Trophoblast cell (in vitro differentiated cells and primary cell): ENCODE measurements at regions not wholly inside any gene's neighbourhood (a gene's known extent, or its start where the extent isn't known, plus 50 kb on each side); places are given as distances from the start of the nearest gene placed in this dataset.

ENCODE experiments used
- DNase-seq, 2 donors: peaks; one replicate each; pipeline ENCODE4 v3.0.0-alpha.2; 2016
- H2AFZ ChIP-seq: 2 replicates; pipeline ENCODE4 v1.6.1; 2013; ENCODE audit warnings: low read length, moderate library complexity, mild to moderate bottlenecking; ENCODE audit not compliant: insufficient read depth, poor library complexity
- H2AK5ac ChIP-seq: 2 replicates; pipeline ENCODE4 v1.6.1; 2013; ENCODE audit warnings: mild to moderate bottlenecking, low read length
- H2BK120ac ChIP-seq: 2 replicates; pipeline ENCODE4 v1.6.1; 2013; ENCODE audit warnings: low read length, mild to moderate bottlenecking, moderate library complexity; ENCODE audit not compliant: insufficient read depth, poor library complexity
- H2BK12ac ChIP-seq: 2 replicates; pipeline ENCODE4 v1.6.1; 2013; ENCODE audit warnings: mild to moderate bottlenecking, low read length, moderate library complexity
- H2BK5ac ChIP-seq: 2 replicates; pipeline ENCODE4 v1.6.1; 2013; ENCODE audit warnings: low read length, low read depth, moderate library complexity, mild to moderate bottlenecking; ENCODE audit not compliant: poor library complexity
- H3K14ac ChIP-seq: 2 replicates; pipeline ENCODE4 v1.6.1; 2013; ENCODE audit warnings: mild to moderate bottlenecking, low read length
- H3K18ac ChIP-seq: 2 replicates; pipeline ENCODE4 v1.6.1; 2013; ENCODE audit warnings: mild to moderate bottlenecking, low read length
- H3K23ac ChIP-seq: 2 replicates; pipeline ENCODE4 v1.6.1; 2013; ENCODE audit warnings: low read length
- H3K27ac ChIP-seq: 2 replicates; pipeline ENCODE4 v1.5.1; 2013; ENCODE audit warnings: low read depth, mild to moderate bottlenecking, inconsistent platforms, low read length, moderate library complexity
- H3K27me3 ChIP-seq: 2 replicates; pipeline ENCODE4 v1.6.1; 2013; ENCODE audit warnings: inconsistent platforms, mild to moderate bottlenecking, low read length, moderate library complexity; ENCODE audit not compliant: insufficient read depth
- H3K36me3 ChIP-seq, 2 experiments: 1 replicate in 1 of 2; 2 replicates in 1 of 2; pipeline ENCODE4 v1.6.1; 2013; ENCODE audit warnings: low read length in 2 of 2, mild to moderate bottlenecking in 2 of 2, moderate library complexity in 1 of 2; ENCODE audit not compliant: insufficient read depth in 2 of 2, control insufficient read depth in 1 of 2
- H3K4ac ChIP-seq: 2 replicates; pipeline ENCODE4 v1.6.1; 2013; ENCODE audit warnings: low read depth, mild to moderate bottlenecking, low read length, moderate library complexity
- H3K4me1 ChIP-seq, 2 experiments: 1 replicate in 1 of 2; 2 replicates in 1 of 2; pipeline ENCODE4 v1.6.1; 2013; ENCODE audit warnings: low read length in 2 of 2, mild to moderate bottlenecking in 2 of 2, moderate library complexity in 1 of 2; ENCODE audit not compliant: insufficient read depth in 2 of 2, control insufficient read depth in 1 of 2
- H3K4me2 ChIP-seq: 2 replicates; pipeline ENCODE4 v1.6.1; 2013; ENCODE audit warnings: inconsistent platforms, mild to moderate bottlenecking, low read length, moderate library complexity
- H3K4me3 ChIP-seq: 2 replicates; pipeline ENCODE4 v1.5.1; 2013; ENCODE audit warnings: mild to moderate bottlenecking, low read depth, low read length, inconsistent platforms
- H3K79me1 ChIP-seq: one replicate; pipeline ENCODE4 v1.6.1; 2013; ENCODE audit warnings: low read length
- H3K79me2 ChIP-seq: 2 replicates; pipeline ENCODE4 v1.6.1; 2013; ENCODE audit warnings: low read length, mild to moderate bottlenecking; ENCODE audit not compliant: control insufficient read depth, insufficient read depth, poor library complexity
- H3K9ac ChIP-seq: 2 replicates; pipeline ENCODE4 v1.6.1; 2013; ENCODE audit warnings: mild to moderate bottlenecking, low read length
- H3K9me3 ChIP-seq: 2 replicates; pipeline ENCODE4 v1.6.1; 2013; ENCODE audit warnings: low read depth, mild to moderate bottlenecking, control low read depth, inconsistent platforms, low read length; ENCODE audit not compliant: insufficient read depth
- H4K12ac ChIP-seq: 2 replicates; pipeline ENCODE4 v1.6.1; 2013; ENCODE audit warnings: low read depth, mild to moderate bottlenecking, low read length, moderate library complexity
- H4K8ac ChIP-seq: 2 replicates; pipeline ENCODE4 v1.6.1; 2013; ENCODE audit warnings: low read depth, mild to moderate bottlenecking, low read length, moderate library complexity
- H4K91ac ChIP-seq: one replicate; pipeline ENCODE4 v1.6.1; 2013; ENCODE audit warnings: low read depth, mild to moderate bottlenecking, low read length, moderate library complexity
- WGBS: extraction: QIAGEN DNeasy Blood & Tissue Kit; methylation state at CpG from one replicate; pipeline ENCODE4 v1.1.7; 2013; ENCODE audit warnings: missing lambda C conversion rate; ENCODE audit not compliant: insufficient read length, insufficient coverage; ENCODE audit errors: extremely low coverage; 5-methylcytosine and 5-hydroxymethylcytosine counted together

DNA sequence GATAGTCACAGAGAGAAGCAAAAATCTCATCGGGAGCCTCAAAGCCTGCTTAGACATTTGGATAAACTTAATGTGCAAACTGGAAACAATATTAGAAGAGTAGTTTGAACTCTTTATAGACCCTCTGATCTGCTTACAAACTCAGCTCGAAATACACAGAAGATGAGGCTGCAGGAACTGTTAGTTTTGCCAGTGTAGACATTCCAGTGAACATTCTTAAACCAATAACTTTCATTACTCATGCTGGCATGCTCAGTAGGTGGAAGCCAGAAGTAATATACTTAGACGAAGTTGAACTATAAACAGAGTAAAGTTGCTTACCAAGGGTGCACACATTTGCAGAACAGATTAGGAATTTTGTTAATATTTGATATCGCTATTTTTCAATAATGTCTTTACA, 303.5 kb downstream of the ANKRD50 start:
- H3K4me3 ChIP-seq, result no peak overlapping the region
- H3K27me3 ChIP-seq, result no peaks in the 10 kb centered on the region
- DNase-seq, result peak in 1 of 2 donors; percentile 53
- H2BK5ac ChIP-seq, result no peak overlapping the region
- no peak overlapping the region for H3K23ac ChIP-seq
- H2AFZ ChIP-seq, result no peak overlapping the region
- no peak overlapping the region for H3K18ac ChIP-seq
- no peak overlapping the region for H2BK120ac ChIP-seq
- H3K79me2 ChIP-seq, result no peaks in the 10 kb centered on the region
- H2AK5ac ChIP-seq, result no peak overlapping the region
- H3K4me2 ChIP-seq, result no peak overlapping the region
- H3K4me1 ChIP-seq, result no peaks in the 10 kb centered on the region
- no peak overlapping the region for H2BK12ac ChIP-seq
- H3K36me3 ChIP-seq, result no peaks in the 10 kb centered on the region
- H4K8ac ChIP-seq, result no peak overlapping the region
- H3K14ac ChIP-seq, result no peak overlapping the region
- H3K79me1 ChIP-seq, result no peaks in the 10 kb centered on the region
- H3K9me3 ChIP-seq, result no peaks in the 10 kb centered on the region
- no peak overlapping the region for H4K91ac ChIP-seq
- H4K12ac ChIP-seq, result no peak overlapping the region
- no peak overlapping the region for H3K9ac ChIP-seq
- no peak overlapping the region for H3K27ac ChIP-seq
- H3K4ac ChIP-seq, result no peak overlapping the region
- WGBS, result no CpG with 5 or more reads among the region's 4 CpGs

DNA sequence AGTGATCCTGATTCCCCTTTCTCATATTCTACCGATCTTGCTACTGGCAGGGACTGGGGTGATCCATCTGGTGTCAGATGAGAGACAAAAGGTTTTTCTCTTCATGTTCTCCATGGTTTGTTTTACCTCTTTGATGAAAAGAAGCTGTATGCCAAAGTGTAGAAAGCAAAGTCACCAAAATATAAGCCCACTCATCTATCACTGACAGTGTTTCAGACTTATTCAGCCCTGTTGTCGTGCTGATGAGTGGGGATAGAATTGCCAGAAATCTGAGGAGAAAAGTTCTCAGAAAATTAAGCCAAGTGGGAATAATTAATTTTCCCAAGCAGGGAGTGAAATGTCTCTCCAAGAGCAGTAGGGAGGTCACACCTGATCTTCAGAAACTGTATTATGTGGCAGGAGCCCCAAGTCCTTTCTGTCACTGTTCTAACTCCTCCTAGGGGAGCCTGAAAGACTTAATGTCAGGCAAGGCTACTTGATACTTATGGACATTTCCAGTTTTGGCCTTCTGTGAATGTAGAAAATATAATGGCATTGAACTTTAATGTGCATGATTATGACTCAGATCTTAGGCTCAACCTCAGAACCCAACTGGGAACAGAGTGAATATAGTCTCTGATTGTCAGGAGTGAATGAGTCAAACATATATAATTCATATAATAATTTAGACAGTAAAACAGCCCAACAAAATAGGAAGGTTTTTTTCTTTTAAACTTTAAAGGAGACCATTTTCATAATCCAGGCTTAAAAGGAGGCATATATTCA, 298.1 kb downstream of the ANKRD50 start:
- H3K4ac ChIP-seq, result no peak overlapping the region
- no peak overlapping the region for H3K18ac ChIP-seq
- H3K27ac ChIP-seq, result no peak overlapping the region
- no peaks in the 10 kb centered on the region for H3K36me3 ChIP-seq
- no peak overlapping the region for H3K14ac ChIP-seq
- H2BK12ac ChIP-seq, result no peak overlapping the region
- no peak overlapping the region for H2AK5ac ChIP-seq
- no peaks in the 10 kb centered on the region for H3K9me3 ChIP-seq
- H3K9ac ChIP-seq, result no peak overlapping the region
- no peak overlapping the region for H4K12ac ChIP-seq
- no peaks in the 10 kb centered on the region for H3K27me3 ChIP-seq
- WGBS, result no CpG with 5 or more reads among the region's 2 CpGs
- H3K79me2 ChIP-seq, result no peaks in the 10 kb centered on the region
- H2BK120ac ChIP-seq, result no peak overlapping the region
- no peak overlapping the region for H3K23ac ChIP-seq
- H2AFZ ChIP-seq, result no peak overlapping the region
- H3K4me1 ChIP-seq, result no peaks in the 10 kb centered on the region
- no peak overlapping the region for H3K4me2 ChIP-seq
- H4K91ac ChIP-seq, result no peak overlapping the region
- H3K4me3 ChIP-seq, result no peak overlapping the region
- H4K8ac ChIP-seq, result no peak overlapping the region
- DNase-seq, result no peak
- no peaks in the 10 kb centered on the region for H3K79me1 ChIP-seq
- H2BK5ac ChIP-seq, result no peak overlapping the region

DNA sequence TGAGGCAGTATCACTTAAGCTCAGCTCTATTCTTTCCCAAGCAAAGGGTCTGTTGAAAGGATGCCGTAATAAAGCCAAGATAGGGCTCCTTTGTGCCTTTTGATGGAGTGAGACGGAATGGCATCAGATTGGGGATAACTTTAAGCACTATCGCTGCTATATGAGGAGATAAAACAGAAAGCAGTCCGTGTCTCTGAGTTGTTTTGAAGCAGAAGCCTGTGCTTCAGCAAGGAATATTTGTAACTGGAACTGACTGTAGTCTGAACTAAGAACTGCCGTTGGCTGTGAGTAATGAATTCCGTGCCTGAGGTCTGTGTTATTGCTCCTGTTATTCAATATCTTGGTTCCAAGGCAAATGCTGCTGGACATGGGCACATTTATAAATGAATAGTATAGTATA, 297.4 kb downstream of the ANKRD50 start:
- Histone ChIP-seq H4K12ac (no peak overlapping the region), H2BK120ac (no peak overlapping the region), H3K79me2 (no peaks in the 10 kb centered on the region), H3K4ac (no peak overlapping the region), H3K9ac (no peak overlapping the region), H2AFZ (no peak overlapping the region), H2BK5ac (no peak overlapping the region), H3K27me3 (no peaks in the 10 kb centered on the region), H3K23ac (no peak overlapping the region), H3K14ac (no peak overlapping the region), H3K4me3 (no peak overlapping the region), H3K4me1 (peaks cover 0 to 2% of the 10 kb centered on the region in 2 experiments), H2BK12ac (no peak overlapping the region), H4K8ac (no peak overlapping the region), H2AK5ac (no peak overlapping the region), H3K36me3 (no peaks in the 10 kb centered on the region), H3K79me1 (peaks cover 1% of the 10 kb centered on the region), H3K9me3 (no peaks in the 10 kb centered on the region), H3K18ac (no peak overlapping the region), H3K4me2 (no peak overlapping the region), H3K27ac (no peak overlapping the region), H4K91ac (no peak overlapping the region)
- WGBS, result no CpG with 5 or more reads among the region's 6 CpGs
- DNase-seq, result no peak

DNA sequence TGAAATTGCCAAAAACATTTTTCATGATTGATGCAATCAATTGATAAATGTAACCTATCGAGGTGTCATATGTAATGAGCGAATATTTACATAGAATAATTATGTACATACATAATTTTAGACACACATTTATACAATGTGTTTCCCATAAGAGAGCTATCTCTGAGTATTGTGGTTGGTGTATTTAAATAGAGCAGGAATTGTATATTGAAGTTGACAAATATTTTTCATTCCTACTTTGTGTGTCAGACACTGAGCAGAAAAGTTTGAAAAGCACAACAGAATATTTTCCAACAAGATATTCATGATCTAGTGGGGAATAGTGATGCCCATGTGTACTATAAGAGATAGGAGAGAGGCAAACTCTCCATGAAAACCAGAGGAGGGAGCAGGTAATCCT, 295.2 kb downstream of the ANKRD50 start:
- H3K18ac ChIP-seq, result no peak overlapping the region
- H3K4me2 ChIP-seq, result no peak overlapping the region
- H3K79me1 ChIP-seq, result peaks cover 1% of the 10 kb centered on the region
- H3K23ac ChIP-seq, result no peak overlapping the region
- no peak overlapping the region for H3K9ac ChIP-seq
- WGBS, result no CpG with 5 or more reads among the region's 2 CpGs
- no peak overlapping the region for H2BK5ac ChIP-seq
- H3K14ac ChIP-seq, result no peak overlapping the region
- H3K27ac ChIP-seq, result no peak overlapping the region
- no peak overlapping the region for H4K91ac ChIP-seq
- no peak overlapping the region for H2AK5ac ChIP-seq
- no peaks in the 10 kb centered on the region for H3K27me3 ChIP-seq
- H2AFZ ChIP-seq, result no peak overlapping the region
- H3K36me3 ChIP-seq, result no peaks in the 10 kb centered on the region
- no peak overlapping the region for H4K8ac ChIP-seq
- peaks cover 0 to 2% of the 10 kb centered on the region in 2 experiments for H3K4me1 ChIP-seq
- H3K4ac ChIP-seq, result no peak overlapping the region
- H2BK120ac ChIP-seq, result no peak overlapping the region
- H3K79me2 ChIP-seq, result no peaks in the 10 kb centered on the region
- no peak overlapping the region for H3K4me3 ChIP-seq
- H4K12ac ChIP-seq, result no peak overlapping the region
- H2BK12ac ChIP-seq, result no peak overlapping the region
- DNase-seq, result peak in 1 of 2 donors; percentile 43
- H3K9me3 ChIP-seq, result no peaks in the 10 kb centered on the region
